Panc1 (cell line): ENCODE measurements at regions not wholly inside any gene's neighbourhood (a gene's known extent, or its start where the extent isn't known, plus 50 kb on each side); places are given as distances from the start of the nearest gene placed in this dataset.

Source experiments
- ATAC-seq: fragments of 200-7000 bp; cut with Tn5 transposase; 2 replicates; pipeline ENCODE4 v1.9.1; 2020; ENCODE audit warnings: mild to moderate bottlenecking, moderate library complexity
- BruUV-seq: library from RNA; stranded (reverse); fragments of 400-500 nt; replicated peaks from 2 replicates; lab custom pipeline; 2021; lab: Mats Ljungman, UMichigan
- CTCF ChIA-PET: fragments of 300-600 bp; sonication (Branson Sonifier 250); formaldehyde crosslinking; loops from one replicate; lab custom pipeline; 2022; ENCODE audit warnings: antibody characterized with exemption; lab: Charles Lee
- POLR2A ChIA-PET: fragments of 300-600 bp; sonication (Branson Sonifier 250); formaldehyde crosslinking; loops from one replicate; lab custom pipeline; 2022; ENCODE audit warnings: antibody characterized with exemption; lab: Charles Lee
- DNase-seq: peaks from one replicate; pipeline ENCODE4 v3.0.0-alpha.2; 2010; ENCODE audit warnings: low read depth, low spot score
- H3K27ac ChIP-seq: 2 replicates; pipeline ENCODE4 v1.5.1; 2011; ENCODE audit warnings: mild to moderate bottlenecking, low read length, inconsistent platforms
- H3K27me3 ChIP-seq: fragments of 200-500 bp; sonication (Bioruptor generic); 2 replicates; pipeline ENCODE4 v1.6.0; 2014; ENCODE audit warnings: low read length, inconsistent platforms; ENCODE audit not compliant: control insufficient read depth, insufficient read depth
- H3K36me3 ChIP-seq: fragments of 200-500 bp; sonication (Bioruptor generic); 2 replicates; pipeline ENCODE4 v1.5.1; 2014; ENCODE audit warnings: inconsistent platforms, mild to moderate bottlenecking, low read length, moderate library complexity; ENCODE audit not compliant: control insufficient read depth, insufficient read depth
- H3K4me1 ChIP-seq: 2 replicates; pipeline ENCODE4 v1.5.1; 2011; ENCODE audit warnings: inconsistent platforms, mild to moderate bottlenecking, low read length, moderate library complexity; ENCODE audit not compliant: control insufficient read depth, insufficient read depth
- H3K4me3 ChIP-seq, 2 experiments: 2 replicates each; pipeline ENCODE4 v1.5.1; 2011 to 2012; ENCODE audit warnings: low read depth in 2 of 2, low read length in 2 of 2, mild to moderate bottlenecking in 2 of 2, inconsistent platforms in 1 of 2, moderate library complexity in 1 of 2
- H3K9me3 ChIP-seq: fragments of 200-500 bp; sonication (Bioruptor generic); 2 replicates; pipeline ENCODE4 v1.5.1; 2014; ENCODE audit warnings: low read depth, mild to moderate bottlenecking, inconsistent platforms, low read length, moderate library complexity; ENCODE audit not compliant: control insufficient read depth, insufficient read depth
- CTCF ChIP-seq: fragments of 450-650 bp; IDR thresholded peaks from 2 replicates; pipeline ENCODE4 v1.5.1; 2017; ENCODE audit warnings: mild to moderate bottlenecking
- POLR2AphosphoS5 ChIP-seq: IDR thresholded peaks from 2 replicates; pipeline ENCODE4 v1.6.1; 2012; ENCODE audit warnings: mild to moderate bottlenecking, low read depth, low read length, moderate library complexity
- SIN3A ChIP-seq: IDR thresholded peaks from 2 replicates; pipeline ENCODE4 v1.6.1; 2012; ENCODE audit warnings: low read depth, mild to moderate bottlenecking, low read length, moderate library complexity, borderline replicate concordance; ENCODE audit not compliant: insufficient read depth
- TCF7L2 ChIP-seq: IDR thresholded peaks from 2 replicates; pipeline ENCODE4 v1.6.1; 2011; ENCODE audit warnings: mild to moderate bottlenecking, low read depth, low read length, inconsistent platforms
- in situ Hi-C: cut with HindIII; loops from 2 replicates; pipeline ENCODE4 v1.10.0; 2016; ENCODE audit warnings: low sequenced_read_pairs, low pct_unique_long_range_greater_than_20kb
- intact Hi-C: fragments of 100-400 bp; cut with micrococcal nuclease; formaldehyde crosslinking; loops from one replicate; pipeline ENCODE4 v1.10.0; 2022; ENCODE audit not compliant: unreplicated experiment
- TF ChIP-seq, protein P1 (sequence below), 2 experiments: IDR thresholded peaks; 2 replicates each; pipeline ENCODE4 v1.6.1; 2011 to 2012; ENCODE audit warnings: low read depth in 2 of 2, control low read depth in 1 of 2, low read length in 1 of 2, mild to moderate bottlenecking in 1 of 2, moderate library complexity in 1 of 2; ENCODE audit not compliant: insufficient read depth in 1 of 2

- intact Hi-C loops, result no loop called here
- H3K27ac ChIP-seq, result no peak overlapping the region
- no TSS peak for BruUV-seq
- ATAC-seq (no peak), DNase-seq (no peak)
- no peak overlapping the region for H3K4me3 ChIP-seq
- POLR2A ChIA-PET, result no interaction called here
- in situ Hi-C loops, result no loop called here
- H3K36me3 ChIP-seq, result no peaks in the 10 kb centered on the region
- H3K27me3 ChIP-seq, result no peaks in the 10 kb centered on the region
- TF ChIP-seq CTCF, result no peak
- no peak for TF ChIP-seq SIN3A
- no peak for TF ChIP-seq TCF7L2
- TF ChIP-seq, protein P1, sequence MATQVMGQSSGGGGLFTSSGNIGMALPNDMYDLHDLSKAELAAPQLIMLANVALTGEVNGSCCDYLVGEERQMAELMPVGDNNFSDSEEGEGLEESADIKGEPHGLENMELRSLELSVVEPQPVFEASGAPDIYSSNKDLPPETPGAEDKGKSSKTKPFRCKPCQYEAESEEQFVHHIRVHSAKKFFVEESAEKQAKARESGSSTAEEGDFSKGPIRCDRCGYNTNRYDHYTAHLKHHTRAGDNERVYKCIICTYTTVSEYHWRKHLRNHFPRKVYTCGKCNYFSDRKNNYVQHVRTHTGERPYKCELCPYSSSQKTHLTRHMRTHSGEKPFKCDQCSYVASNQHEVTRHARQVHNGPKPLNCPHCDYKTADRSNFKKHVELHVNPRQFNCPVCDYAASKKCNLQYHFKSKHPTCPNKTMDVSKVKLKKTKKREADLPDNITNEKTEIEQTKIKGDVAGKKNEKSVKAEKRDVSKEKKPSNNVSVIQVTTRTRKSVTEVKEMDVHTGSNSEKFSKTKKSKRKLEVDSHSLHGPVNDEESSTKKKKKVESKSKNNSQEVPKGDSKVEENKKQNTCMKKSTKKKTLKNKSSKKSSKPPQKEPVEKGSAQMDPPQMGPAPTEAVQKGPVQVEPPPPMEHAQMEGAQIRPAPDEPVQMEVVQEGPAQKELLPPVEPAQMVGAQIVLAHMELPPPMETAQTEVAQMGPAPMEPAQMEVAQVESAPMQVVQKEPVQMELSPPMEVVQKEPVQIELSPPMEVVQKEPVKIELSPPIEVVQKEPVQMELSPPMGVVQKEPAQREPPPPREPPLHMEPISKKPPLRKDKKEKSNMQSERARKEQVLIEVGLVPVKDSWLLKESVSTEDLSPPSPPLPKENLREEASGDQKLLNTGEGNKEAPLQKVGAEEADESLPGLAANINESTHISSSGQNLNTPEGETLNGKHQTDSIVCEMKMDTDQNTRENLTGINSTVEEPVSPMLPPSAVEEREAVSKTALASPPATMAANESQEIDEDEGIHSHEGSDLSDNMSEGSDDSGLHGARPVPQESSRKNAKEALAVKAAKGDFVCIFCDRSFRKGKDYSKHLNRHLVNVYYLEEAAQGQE (IDR thresholded peaks at IDR 0.05; ENCODE audit: insufficient read depth in 1 of 2, low read depth in 2 of 2, low read length in 1 of 2), result no peak
- no peak for TF ChIP-seq POLR2AphosphoS5
- H3K4me1 ChIP-seq, result no peaks in the 10 kb centered on the region
- CTCF ChIA-PET, result no interaction called here
- H3K9me3 ChIP-seq, result no peaks in the 10 kb centered on the region
Observed at GRCh38 chr18:53606792-53607191, 617.7 kb downstream of the MBD2 start.

DNA sequence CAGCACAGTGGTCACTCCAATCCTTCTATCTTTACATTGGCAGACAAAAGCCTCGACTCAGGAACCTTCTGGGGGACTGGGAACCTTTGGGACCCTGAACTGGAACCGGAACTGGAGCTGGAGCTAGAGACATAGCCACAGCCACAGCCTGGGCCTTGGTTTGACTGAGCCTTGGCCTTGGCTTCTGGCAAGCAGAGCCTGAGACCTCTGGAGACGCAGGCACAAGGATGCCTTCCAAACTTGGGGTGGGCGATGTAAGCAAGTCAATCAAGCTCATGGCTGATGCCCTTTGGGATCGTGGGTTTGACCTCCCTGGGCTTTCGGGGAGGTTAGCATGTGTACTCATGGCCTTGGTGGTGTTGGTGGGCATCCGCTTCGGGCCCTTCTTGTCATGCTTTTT is 619.3 kb downstream of the MBD2 start:
- POLR2A ChIA-PET, result no interaction called here
- no peak overlapping the region for H3K27ac ChIP-seq
- no peak for ATAC-seq
- BruUV-seq, result no TSS peak
- H3K27me3 ChIP-seq, result no peaks in the 10 kb centered on the region
- no peaks in the 10 kb centered on the region for H3K4me1 ChIP-seq
- CTCF ChIA-PET, result no interaction called here
- in situ Hi-C loops (no loop called here), intact Hi-C loops (no loop called here)
- TF ChIP-seq, protein P1 (IDR thresholded peaks at IDR 0.05; ENCODE audit: insufficient read depth in 1 of 2, low read depth in 2 of 2, low read length in 1 of 2), result no peak
- TF ChIP-seq CTCF (no peak), SIN3A (no peak), POLR2AphosphoS5 (no peak), TCF7L2 (no peak)
- H3K9me3 ChIP-seq, result no peaks in the 10 kb centered on the region
- H3K4me3 ChIP-seq, result no peak overlapping the region
- no peak for DNase-seq
- H3K36me3 ChIP-seq, result no peaks in the 10 kb centered on the region
